Activated T-cell treated with anti-CD3 and anti-CD28 coated beads for 4 hours (primary cell): ENCODE measurements at regions not wholly inside any gene's neighbourhood (a gene's known extent, or its start where the extent isn't known, plus 50 kb on each side); places are given as distances from the start of the nearest gene placed in this dataset.

Experiments used
- DNase-seq: peaks from one replicate; pipeline ENCODE4 v3.0.0-alpha.2; 2020

DNA sequence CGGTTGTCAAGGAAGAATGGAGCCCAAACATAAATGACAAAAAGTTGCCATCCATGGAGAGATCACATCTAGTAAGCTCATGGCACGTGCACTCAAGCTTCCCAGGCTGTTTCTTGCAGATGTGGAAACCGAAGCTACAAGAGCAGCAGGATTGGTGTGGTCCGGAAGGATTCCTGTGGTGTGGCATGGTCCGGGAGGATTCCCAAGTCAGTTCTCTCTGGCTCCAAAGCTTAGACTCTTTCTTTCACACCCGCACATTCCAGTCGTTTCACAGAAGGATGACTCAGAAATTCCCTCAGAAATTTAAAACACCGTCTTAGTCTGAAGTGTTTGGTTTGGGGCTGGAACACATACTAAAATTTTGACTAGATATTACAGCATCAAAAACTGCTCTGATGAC, 78.0 kb upstream of the DRD2 start:
- DNase-seq = no peak

DNA sequence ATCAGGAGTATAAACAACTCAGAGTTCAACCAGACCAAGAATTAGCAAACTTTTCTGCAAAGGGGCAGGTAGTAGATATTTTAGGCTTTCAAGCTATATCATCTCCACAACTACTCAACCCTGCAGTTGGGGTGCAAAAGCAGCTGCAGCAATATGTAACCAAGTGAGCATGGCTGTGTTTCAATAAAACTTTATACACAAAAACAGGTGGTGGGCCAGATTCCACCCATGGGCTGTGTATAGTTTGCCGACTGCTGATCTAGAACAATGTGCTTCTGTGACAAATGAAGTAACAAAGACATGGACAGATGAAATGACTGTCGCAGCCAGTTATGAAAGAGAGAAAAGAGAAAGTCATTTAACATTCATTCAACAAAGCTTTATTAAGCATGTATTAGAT, 77.1 kb upstream of the DRD2 start:
- no peak for DNase-seq

DNA sequence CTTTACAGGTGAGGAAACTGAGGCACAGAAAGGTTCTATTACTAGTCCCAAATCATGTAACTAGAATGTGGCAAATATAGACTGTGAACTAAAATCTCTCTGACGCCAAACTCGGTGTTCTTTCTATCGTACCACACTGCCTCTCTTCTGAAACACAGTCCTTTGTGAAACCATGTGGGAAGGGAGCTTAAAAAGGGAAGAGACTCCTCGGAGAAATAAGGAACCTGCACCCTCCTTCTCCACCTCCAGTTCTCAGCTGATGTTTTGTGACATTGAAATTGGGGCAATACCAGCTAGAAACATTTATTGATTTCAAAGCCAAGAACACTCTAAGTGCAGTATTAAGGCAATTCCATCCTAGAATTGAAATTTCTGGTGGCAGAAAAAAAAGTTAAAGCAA, 76.4 kb upstream of the DRD2 start:
- DNase-seq = no peak

DNA sequence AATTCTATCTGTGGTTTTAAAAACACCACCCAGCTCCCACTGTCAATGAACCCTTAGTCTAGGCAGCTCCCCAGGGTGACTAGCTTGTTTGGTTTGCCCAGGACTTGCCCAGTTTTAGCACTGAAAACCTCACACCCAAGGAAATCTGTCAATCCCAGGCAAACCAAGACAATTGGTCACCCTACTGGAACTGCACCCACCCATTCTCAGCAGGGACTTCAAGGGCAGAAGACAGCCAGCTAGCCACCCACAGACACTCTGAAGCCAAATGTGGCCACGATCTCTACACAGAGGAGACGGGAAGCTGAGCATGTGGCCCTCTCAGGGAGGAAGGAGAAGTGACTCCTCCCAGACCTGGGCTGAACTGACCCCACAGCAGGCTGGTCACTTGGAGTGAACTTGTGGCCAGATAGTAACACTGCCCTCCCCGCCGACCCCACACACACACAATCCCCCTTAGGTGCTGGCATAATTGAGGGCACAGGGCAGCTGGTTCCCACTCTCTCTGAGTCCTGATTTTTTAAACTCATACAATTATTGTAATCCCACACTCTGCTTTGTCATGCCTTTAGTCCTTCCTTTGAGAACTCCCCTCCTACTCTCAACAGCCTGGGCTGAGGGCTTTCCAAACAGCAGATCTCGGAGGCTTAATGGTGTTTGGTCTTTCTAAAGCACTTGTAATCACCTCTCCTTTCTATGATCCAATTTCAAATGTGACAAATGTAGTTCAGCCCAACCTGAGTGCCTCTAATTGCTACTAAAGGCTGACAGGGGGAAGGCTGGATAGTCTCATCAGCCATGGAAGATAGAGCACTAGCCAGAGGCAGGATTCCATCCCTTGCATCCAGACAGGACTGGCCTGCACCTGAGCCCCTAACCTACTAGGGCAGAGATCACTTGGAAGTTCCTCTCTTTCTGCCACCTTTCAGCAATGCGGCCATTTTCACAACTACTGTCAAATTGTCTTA, 74.7 kb upstream of the DRD2 start:
- no peak for DNase-seq

DNA sequence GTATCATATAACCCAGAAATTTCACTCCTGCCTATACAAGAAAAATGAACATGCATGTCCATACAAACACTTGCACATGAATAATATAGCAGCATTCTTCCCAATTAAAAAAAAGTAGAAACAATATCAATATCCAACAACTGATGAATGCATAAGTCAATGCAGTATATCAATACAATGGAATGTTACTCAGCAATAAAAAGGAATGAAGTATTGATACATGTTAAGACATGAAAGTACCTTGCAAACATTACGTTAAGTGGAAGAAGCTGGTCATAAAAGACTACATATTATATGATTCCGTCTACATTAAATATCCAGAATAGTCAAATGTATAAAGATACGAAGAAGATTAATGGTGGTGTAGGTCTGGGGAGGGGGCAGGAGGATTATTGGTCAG, 73.9 kb upstream of the DRD2 start:
- DNase-seq = no peak

DNA sequence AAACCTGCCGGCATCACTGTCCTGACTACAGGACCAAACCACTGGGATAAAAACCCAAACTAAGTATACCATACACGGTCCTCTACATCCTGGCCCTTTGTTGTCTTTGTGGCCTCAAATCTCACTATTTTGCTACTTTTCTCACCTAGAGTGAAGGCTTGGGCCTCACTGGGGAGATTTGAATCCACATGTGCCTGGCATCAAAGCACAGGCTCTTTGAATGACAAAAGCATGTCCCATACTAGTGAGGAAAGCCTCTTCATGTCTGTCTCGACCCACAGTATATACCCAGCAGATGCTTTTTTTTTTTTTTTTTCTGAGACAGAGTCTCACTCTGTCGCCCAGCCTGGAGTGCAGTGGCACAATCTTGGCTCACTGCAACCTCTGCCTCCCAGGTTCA, 72.5 kb upstream of the DRD2 start:
- no peak for DNase-seq

DNA sequence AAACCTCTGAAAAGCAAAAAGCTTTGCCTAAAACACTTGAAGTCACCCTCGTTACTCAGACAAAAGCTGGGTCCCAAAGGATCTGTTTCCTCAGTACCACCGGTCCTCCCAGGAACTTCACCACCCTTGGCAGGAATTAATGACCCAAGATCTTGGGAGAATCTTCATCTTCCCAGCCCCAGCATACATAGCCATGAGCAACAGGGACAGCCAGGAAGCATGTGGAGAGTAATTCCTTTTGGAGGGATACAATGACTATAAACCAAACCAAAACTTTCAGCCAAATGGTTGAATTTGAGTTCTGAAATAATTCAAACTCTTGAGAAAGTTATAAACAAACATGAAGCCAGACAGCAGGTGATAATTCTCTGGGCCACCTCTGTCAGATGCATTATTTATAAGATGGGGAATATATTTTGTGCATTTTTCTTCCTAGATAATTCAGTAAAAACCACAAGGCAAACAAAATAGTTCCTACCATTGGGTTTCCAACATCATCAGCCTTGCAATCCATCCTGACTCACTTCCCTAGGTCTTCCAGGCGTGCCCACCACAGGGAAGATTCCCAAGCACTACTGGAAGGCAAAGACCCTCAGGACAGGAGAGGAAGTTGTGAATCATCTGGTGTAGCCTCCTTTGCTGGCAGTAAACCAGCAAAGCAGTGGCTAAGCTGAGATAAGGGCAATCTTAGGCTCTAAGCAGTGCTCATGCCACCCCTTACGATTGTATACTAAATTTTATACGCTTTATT, 71.7 kb upstream of the DRD2 start:
- no peak for DNase-seq

DNA sequence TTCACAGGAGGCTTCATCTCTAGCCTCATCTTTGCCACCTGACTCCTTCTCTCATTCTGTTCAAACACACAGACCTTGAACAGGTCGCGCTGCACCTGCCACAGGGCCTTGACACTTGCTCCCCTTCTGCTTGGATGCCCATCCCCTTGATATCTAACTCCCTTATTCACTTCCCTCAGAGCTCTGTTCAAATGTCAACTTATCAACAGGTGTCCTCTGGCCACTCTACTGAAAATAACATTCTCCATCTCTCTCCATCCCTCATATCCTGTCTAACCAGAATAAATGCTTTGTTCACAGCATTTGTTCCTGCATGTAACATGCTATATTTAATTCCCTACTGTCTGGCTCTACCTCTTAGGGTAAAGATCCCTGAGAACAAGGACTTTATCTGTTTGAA, 67.2 kb upstream of the DRD2 start:
- DNase-seq = no peak

DNA sequence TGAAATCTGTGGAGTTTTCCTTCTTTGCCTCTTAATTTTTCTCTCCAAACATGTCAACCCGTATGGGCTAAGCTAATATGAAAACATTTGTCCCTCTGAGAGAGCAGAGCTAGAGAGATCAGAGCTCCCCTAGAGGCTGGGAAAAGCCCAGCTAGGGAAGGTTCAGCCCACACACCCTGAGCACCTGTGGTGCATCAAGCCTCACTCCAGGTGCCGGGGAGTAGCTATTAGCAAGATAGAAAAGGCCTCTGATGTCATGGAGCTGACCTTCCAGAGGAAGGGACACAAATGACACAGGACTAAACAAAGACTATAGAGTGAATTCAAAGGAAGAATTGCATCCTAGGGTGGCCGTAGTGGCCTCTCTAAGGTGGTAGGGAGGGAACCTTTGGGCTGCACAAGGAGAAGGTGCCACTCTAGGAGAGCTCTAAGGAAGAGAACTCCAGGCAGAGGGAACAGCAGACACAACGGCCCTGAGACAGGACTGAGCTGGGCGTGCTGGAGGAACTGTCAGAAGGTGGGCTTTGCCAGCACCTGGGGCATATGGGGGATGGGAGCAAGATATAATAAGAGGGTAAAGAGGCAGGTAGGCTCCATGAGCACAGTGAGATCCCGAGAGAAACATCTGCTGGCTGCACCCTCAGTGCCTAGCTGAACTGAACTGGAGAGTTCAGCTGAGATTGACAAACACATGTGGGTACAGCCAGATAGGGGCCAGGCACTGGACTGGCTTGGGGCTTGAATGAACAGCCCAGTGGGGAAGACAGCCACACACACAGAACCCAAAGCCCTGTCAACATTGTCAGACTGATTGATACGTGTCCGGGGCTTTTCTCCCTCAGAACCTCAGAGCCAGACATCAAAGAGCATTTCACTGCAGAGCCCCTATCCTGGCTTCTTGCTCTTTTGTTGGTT, 65.5 kb upstream of the DRD2 start:
- no peak for DNase-seq

DNA sequence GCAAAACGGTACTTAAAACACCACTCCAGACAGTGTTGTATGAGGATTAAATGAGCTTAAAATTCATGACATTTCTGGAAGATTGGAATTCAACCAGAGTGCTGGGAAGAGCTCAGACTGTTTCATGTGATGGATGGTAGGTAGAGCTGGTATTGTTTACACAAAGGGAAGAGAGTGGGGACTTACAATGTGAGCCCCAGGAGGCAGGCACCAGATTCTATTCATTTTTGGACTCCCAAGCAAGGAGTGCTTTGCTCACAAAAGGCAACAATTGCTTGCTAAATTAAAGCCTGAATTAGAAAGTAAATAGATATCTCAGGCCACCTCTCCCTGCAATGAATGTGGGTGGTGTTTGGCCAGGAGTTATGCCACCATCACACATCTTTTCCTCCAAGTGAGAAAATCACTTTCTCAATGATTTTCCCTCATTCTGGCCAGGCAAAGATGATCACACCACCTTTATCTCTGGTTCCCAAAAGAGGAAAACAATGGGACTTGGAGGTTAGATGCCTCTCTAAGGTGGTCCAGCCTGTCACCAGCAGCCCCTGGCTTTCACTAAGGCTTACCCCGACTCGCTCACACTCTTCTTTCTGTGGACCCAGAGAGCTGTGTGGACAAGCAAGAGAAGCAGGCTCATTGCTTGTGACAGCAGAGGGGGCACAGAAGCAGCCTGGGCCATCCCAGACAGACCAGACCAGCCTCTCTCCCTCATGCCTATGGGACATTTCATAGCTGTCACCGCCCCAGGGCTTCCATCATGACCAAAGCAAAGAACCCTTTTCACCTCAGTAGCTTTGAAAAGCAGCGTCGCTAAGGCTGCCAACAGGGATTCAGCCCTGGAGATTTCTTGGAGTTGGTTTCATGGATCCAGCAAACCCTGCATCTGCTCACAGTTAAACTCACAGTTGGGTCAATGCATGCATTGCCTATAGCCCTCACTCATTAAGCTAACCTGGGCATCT, 63.5 kb upstream of the DRD2 start:
- no peak for DNase-seq

DNA sequence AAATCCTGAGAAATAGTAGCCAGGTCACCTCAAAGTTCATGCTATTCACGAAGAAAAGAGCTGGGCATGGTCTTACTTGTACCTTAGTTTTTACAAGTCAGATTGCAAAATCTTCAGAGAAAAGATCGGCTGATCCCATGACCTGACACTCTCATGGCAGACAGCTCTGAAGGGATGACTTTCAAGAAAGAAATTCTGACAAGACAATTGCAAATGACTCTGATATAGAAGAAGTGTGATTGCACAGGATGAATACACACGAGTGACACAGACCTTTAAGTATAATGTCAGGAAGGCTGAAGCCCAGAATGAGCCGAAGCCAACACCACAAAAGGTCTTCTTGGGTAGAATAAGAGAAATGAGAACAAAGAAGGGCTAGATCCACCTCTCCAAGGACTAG, 59.4 kb upstream of the DRD2 start:
- DNase-seq = no peak

DNA sequence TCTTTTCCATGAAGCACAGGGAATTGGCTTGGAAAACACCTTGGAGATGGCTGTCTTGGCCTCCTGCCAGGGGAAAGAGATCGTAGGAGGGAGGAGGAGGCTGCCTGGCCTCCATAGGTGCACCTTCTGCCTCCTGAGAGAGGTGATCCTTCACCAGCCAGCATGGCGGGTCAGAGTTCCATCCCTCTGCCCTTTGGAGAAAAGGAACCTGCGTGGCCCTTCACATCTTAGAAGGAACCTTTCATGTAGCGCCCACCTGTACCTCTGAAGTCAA, 58.2 kb upstream of the DRD2 start:
- no peak for DNase-seq

DNA sequence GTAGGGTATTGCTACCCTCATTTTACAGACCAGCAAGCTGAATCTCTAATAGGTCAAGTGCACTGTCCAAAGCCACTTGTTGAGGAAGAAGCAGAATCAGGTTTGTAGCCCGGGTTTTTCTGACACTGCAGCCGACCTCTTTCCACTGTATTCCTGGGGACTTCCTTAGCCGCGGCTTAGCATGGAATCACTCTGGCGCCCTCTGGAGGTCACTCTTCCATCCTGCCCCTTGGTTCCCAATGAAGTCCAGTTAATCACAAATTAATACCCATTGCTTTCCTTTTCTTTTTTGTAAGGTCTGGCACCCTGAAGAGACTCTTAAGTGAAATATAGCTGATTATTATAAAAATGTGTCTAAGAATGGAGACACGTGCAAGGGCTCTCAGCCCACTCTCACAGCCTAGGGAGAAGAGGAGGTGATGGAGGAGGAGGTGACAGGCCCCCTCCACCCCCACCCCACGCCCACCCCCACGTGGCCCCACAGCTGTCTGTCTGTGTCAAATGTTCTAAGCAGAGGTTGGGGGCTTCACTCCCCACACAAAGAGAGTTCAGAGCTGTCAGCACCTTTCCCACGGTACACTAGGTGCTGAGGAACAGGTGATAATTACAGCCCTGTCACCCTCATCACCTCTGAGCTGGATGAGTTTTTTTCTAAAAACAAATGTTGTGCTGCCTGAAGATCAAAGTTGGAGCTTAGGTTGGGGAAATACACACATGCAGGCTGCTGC, 57.7 kb upstream of the DRD2 start:
- DNase-seq = peak; percentile 35

DNA sequence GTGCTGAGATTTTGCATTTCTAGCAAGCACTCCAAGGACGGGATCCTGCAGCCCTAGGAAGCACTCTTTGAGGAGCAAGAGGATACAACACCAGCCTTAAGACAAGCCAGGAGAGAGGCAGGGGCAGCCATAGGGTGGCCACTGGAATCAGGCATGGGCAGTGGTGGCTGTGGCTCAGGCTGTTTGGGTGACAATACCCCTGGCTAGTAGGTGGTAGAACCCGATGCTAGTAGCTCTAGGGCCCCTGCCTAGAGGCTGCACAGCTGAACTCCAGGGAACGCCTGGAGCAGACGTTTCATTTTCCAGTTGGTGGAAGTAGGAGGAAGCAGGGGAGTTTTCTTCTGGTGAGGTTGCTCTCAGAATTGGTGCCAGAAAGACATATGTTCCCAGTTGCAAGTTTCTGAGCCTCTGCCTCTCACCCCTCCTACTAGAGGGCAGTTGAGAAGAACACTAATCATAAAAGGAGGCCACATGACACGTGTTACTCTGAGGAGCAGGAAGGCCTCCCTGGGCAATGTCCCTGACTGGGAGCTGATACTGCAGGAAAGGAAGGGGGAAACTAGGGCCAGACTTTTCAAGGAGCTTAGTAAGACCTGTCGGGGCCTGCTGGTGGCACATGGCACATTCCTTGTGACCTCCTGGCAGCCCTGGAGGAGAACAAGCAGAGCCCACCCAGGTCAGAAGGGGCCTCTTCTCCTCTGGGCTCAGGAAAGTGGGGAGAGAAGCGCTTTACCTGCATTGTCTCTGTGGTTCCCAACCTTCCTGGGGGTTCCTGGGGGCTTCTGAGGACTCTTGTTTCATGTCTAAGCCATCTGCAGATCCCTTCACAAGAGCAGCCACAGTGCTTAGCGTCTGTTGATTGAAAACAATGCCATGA, 56.6 kb upstream of the DRD2 start:
- DNase-seq = no peak

DNA sequence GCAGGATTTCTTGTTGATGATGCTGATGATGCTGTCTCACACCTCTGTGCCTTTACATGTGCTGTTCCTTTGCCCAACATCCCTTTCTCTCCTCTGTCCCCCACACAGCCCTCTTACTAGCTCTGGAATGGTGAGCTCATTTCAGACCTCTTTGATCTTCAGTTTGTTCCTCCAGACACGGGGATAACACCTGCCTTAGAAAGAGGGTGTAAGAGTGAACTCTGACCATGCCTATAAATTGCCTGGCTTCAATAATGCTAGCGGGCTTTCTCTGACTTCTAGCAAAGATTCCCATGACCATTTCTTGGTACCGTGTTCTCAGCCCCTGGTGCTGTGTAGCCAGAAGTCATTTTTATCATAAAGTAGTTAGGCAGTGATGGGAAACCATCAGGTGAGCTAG, 55.9 kb upstream of the DRD2 start:
- no peak for DNase-seq

DNA sequence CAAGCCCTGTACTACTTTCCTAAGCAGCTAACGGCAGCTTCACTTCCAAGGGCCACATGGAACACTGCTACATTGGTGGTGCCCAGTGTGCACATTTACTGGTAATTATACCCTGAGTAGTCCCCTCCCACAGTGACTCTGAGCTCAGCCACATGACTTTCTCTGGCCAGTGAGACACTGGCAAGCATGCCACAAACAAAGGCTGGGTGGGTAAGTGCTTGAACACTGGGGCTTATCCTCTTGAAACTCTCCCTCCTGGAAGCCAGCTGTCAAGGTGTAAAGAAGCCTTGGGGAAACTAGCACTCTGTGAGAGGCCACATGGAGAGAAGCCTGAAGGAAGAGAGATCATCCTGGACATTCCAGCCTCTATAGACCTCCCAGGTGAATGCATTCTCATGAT, 54.4 kb upstream of the DRD2 start:
- no peak for DNase-seq

DNA sequence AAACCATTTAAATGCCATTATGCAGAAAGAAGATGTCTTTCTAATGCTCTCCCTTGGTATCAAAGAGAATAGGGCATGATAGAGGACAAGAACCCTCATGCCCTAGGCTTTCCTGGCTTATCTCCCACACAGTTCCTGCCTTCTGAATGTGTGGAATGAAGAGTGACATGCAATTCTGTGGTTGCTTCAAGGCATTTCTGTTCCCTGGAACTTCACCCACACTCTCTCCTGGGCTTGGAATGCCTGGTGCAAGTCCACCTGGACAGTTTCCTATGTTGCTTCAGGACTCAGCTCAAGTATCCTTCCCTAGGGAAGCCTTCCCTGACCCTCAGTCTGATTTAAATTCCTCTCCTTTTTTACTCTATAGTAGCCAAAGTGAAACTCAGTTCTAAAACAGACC, 53.8 kb upstream of the DRD2 start:
- no peak for DNase-seq

DNA sequence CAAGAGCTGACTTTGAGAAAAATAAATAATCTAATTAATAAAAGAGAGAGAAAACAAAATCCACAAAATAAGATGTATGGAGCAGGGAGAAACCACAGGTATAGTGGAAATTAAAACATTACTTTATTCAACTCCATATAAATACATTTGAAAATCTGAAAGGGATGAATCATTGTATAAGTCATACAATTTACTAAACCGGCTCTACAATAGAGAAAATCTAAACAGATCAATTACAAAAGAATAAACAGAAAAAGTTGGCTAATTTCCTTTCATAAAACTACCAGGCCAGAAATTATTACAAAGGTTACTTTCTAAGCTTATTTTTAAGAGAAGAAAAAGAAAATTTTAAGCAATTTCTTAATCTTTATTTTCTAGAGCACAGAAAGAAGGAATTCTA, 51.3 kb upstream of the DRD2 start:
- DNase-seq = no peak
